ENCODE measurements at regions not wholly inside any gene's neighbourhood (a gene's known extent, or its start where the extent isn't known, plus 50 kb on each side); places are given as distances from the start of the nearest gene placed in this dataset.

DNA sequence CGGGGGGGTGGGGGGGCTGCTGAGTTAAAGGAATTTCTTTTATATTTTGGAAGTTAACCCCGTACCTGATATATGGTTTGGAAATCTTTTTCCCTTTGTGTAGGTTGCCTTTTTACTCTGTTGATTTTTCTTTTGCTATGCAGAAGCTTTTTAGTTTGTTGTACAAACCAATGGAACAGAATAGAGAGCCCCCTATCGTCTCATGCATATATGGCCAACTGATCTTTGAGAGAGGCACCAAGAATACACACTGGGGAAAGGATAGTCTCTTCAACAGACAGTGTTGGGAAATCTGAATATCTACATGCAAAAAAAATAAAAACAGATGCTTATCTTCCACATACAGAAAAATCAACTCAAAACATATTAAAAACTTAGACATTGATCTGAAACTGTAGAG lies 647.8 kb upstream of the KLHL29 start:
- in situ Hi-C loops (cut with MboI; ENCODE audit: low sequenced_read_pairs), result no loop called here

DNA sequence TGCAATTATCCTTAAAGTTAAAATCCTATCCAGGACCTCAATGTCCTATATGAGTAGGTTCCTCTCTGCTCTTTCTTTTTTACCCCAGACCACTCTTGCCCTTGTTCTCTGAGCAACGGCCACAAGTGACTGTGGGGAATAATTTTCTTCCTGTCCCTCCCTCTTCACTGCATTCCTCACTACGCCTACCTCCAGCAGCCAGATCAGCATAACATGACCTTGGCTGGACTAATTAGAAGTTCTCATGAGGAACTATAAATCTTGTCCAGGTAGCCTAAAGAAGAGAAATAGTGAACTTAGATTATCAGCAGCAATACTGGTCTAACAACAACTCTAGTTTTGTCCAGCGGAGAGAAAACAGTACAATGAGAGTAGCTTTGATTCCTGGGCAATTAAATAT lies 643.8 kb upstream of the KLHL29 start:
- in situ Hi-C loops (cut with MboI; ENCODE audit: low sequenced_read_pairs), result no loop called here

DNA sequence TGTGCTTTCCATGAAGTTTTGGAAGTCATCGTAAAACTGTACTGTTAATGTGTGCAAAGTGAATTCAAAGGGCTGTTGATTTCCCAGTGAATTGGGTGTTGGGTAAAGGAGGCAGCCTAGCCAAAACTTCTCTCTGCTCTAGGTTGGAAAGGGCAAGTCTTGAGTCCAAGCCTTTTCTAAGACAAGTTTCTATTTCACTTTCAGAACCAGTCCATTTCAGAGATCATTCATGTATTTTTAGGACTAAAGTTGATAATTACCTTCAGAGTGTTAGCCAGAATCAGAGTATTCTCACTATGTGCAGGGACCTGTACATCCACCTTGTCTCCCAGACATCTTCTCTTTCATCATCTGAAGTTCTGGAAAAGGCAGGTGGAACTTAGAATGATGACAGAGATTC lies 636.1 kb upstream of the KLHL29 start:
- in situ Hi-C loops (cut with MboI; ENCODE audit: low sequenced_read_pairs), result no loop called here

DNA sequence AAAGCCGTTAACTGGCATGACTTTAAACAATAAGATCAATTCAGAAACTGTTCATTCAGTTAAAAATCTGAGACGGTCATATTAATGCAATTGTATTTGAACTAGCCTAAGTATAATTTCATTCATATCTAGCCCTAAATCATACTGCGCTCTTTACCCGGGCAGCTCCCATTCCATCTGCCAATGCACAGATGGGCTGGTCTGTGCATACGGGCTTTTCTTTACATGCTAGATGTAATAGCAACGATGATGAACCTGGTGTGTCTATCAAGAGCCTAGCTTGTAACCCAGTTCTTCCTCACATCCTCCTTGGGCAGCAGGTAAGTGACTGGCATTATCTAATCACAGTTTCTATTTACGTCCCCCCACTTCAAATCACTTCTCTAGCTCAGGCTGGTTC lies 631.5 kb upstream of the KLHL29 start:
- in situ Hi-C loops (cut with MboI; ENCODE audit: low sequenced_read_pairs), result no loop called here

DNA sequence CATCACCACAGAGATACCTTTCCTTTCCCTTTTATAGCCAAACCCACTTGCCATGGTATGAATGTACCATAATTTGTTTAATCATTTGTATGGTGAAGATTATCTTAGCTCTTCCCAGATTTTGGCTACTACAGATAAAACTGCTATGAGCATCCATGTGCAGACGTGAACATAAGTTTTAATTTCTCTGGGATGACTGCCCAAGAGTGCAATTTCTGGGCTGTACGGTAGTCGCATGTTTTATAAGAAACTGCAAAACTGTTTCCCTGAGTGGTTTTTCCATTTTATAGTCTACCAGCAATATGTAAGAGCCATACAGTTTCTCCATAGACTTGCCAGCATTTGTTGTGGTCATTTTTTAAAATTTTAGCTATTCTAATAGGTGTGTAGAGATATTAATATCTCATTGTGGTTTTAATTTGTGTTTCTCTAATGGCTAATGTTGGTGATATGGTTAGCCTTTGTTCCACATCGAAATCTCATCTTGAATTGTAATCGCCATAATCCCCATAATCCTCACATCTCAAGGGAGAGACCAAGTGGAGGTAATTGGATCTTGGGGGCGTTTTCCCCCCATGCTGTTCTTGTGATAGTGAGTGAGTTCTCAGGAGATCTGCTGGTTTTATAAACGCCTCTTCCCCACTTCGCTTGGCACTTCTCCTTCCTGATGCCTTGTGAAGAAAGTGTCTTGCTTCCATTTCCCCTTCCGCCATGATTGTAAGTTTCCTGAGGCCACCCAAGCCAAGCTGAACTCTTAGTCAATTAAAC lies 628.5 kb upstream of the KLHL29 start:
- in situ Hi-C loops (cut with MboI; ENCODE audit: low sequenced_read_pairs), result no loop called here

DNA sequence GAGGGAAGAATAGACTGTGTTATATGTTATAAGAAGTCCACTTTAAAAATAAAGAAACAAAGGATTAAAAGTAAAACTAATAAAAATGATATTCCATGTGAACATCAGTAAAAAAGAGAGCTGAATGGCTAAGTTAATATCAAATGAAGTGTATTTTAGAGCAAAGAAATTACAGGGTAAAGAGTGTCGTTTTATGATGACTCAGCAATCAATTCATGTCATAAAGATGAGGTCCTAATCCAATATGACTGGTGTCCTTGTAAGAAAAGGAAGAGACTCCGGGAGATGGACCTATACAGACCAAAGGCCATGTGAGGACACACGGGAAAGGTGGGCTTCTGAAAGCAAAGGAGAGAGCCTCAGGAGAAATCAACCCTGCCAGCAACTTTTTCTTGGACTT lies 615.5 kb upstream of the KLHL29 start:
- in situ Hi-C loops (cut with MboI; ENCODE audit: low sequenced_read_pairs), result no loop called here

DNA sequence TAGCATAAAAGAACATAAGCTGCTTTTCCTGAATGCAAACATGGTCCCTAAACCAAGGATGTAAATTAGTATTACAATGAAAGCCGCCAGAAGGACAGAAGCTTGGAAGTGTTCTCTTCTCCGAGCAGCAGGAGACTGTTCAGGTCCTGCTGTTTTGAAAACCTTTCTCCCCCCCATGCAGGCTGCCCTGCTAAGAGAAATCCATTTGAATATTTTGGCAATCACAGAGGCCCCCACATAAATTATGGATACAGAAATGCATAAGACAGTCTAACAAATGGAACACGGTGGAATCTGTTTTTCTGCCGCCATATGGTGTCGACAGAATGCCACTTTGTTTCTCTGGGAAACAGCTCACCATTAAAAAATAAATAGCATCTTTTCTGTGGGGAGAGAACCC lies 600.4 kb upstream of the KLHL29 start:
- in situ Hi-C loops (cut with MboI; ENCODE audit: low sequenced_read_pairs), result no loop called here

DNA sequence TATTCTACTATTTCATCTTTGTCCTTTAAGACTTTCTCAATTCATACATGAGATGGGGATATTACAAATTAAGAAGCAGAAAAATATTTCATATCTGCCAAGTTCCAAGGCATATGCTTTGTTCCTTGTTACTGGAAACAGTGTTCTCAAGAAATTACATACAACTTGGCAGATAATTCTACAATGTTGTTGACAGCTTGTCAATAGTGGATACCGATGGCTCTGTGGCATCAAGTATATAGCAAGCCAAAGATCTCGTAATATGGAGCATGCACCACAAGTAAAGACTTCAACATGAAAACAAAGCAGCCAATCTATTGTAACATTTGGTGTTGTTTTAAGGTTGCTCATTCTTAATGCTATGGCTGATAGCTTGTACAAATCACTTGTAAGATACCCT lies 598.2 kb upstream of the KLHL29 start:
- in situ Hi-C loops (cut with MboI; ENCODE audit: low sequenced_read_pairs), result no loop called here

DNA sequence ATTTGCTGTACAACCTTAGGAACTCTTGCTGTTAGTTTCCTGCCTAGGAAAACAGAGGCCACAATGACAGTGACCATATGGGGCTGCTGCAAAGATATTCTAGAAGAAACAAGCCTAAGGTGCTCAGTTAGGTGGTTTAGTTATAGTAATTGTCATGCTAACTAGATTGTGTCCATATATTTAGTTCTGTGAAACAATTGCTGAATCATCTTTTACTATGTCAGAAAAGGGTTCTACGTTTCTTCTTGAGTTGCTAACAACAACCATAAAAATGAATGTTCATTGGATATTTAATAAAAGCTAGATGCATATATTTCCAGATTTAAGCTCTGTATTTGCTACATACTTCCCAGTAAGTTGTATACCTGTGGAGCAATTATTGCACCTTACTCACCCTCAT lies 597.2 kb upstream of the KLHL29 start:
- in situ Hi-C loops (cut with MboI; ENCODE audit: low sequenced_read_pairs), result no loop called here

DNA sequence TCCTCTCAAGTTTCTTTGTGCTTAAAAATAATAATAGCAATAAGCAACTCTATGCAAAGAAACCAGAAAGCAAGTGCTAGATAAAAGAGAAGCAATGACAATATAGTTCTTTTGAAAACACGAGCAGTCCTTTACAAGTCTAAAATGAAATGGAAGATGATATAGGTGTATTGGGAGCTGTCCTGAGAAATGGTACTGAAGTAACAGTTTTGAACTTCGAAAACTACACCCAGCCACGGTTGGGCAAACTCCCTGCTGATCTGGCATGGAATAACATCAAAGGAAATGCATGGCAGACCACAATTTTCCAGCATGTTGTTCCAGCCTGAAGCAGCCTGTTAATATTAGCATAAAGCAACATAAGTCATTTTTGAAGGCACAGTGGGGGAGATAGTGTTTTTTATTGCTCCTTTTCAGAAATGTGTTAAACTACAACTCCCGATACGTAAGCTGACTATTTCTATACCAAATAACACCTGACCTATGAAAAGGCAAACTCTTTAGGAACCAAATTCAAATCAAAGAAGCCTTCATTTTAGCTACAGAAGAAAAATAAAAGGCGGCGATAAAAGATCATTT lies 596.1 kb upstream of the KLHL29 start:
- in situ Hi-C loops (cut with MboI; ENCODE audit: low sequenced_read_pairs), result no loop called here

DNA sequence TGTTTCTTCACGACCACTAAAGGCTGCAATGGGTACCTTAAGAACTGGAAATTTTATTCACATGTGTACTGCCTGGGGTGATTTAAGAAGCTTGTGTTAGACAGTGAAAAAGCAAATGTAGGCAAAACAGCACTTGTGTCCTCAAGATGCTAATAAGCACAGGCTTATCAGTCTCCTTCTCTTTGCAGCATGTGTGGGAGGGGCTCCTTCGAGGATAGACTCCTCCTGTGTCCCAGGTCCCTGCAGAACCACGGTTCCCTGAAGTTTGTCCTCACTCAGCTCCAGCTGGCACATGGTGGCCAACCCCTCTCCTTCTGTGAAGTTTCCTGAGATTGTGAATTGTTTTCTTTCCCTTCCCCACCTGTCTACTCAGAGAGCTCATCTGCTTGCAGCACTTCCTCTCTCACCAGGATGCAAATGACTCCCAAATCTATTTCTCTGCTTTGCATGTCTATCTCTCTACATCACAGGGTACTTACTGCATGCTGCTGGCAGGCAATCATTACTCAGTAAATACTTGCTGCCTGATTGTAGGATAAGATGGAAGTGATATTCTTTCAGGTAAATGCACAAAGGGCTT lies 589.6 kb upstream of the KLHL29 start:
- in situ Hi-C loops (cut with MboI; ENCODE audit: low sequenced_read_pairs), result no loop called here

DNA sequence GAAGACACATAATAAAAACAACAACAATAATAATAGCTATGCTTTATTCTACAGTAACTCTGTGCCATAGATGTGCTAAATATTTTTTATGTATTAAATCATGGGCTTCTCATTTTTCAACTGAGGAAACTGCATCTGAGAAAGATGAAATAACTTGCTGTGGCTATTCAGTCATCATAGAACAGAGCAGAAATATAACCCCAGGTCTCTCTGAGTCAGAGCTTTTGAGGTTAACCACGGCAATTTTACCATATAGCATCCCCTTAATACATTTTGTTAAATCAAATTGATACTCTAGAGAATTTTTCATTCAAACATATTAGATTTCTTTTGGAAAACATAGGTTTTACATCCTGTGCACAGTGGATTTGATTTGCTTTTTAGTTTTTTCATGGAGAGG lies 586.6 kb upstream of the KLHL29 start:
- in situ Hi-C loops (cut with MboI; ENCODE audit: low sequenced_read_pairs), result no loop called here

DNA sequence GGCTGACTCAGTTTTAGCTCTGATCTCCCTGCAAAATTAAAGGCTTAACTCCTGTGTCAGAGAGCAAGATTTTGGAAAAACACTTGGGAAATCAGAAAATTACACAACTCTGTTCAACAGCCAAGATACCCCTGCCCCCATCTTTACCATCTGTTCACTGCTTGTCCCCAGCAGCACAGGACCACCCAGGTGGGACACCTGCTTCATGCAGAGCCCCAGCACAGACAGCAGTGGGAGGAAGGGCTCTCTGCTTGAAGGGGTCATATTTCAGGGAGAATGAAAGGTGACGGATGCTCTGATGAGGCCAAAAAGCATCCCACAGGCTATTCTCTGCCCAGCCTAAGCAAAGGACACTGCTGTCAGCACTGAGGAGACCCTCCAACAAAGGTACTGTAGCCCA lies 584.6 kb upstream of the KLHL29 start:
- in situ Hi-C loops (cut with MboI; ENCODE audit: low sequenced_read_pairs), result no loop called here

DNA sequence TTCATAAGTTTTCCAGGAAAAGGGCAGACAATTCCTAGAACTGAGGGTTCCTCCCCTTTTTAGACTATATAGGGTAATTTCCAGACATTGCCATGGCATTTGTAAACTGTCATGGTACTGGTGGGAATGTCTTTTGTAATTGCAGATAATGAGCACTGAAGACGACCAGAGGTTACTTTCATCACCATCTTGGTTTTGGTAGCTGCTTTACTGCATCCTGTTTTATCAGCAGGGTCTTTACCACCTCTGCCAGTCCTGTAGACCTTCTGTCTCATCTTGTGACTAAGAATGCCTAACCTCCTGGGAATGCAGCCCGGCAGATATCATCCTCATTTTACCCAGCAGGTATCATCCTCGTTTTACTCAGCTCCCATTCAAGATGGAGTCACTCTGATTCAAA lies 583.9 kb upstream of the KLHL29 start:
- in situ Hi-C loops (cut with MboI; ENCODE audit: low sequenced_read_pairs), result no loop called here

DNA sequence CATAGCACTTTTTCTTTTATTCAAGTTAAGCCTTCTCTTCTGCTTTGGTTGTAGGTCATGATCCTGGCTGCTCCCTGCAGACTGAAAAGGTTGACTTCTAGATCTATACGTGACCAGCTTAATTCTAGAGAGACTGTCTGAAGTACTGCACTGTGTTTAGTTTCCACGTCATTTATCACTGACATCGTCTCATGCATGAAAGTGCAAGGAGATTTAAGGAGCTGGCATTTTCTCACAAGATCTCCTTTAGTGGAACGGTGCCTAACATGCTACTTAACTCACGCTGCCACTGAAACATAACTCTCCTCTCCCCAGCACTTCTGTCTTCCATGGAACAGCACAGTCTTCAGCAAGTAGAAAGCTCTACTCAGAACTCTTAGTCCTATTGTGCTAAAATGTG lies 583.0 kb upstream of the KLHL29 start:
- in situ Hi-C loops (cut with MboI; ENCODE audit: low sequenced_read_pairs), result no loop called here

DNA sequence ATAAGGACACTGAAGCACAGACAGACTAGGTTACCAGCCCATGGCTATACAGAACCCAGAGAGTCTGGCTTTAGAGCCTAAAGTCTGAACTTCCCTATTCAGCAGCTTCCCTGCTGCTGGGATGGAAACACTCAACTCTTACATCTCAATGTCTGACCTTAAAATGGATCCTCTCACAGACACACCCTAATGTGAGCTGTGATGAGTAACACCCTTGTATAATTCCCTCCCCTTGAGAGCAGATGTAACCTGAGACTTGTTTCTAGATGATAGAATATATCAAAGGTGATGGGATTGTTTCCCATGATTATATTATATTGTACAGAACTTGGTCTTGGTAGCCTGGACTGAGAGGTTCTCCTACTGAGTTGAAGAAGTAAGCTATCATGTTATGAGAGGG lies 577.1 kb upstream of the KLHL29 start:
- in situ Hi-C loops (cut with MboI; ENCODE audit: low sequenced_read_pairs), result no loop called here

DNA sequence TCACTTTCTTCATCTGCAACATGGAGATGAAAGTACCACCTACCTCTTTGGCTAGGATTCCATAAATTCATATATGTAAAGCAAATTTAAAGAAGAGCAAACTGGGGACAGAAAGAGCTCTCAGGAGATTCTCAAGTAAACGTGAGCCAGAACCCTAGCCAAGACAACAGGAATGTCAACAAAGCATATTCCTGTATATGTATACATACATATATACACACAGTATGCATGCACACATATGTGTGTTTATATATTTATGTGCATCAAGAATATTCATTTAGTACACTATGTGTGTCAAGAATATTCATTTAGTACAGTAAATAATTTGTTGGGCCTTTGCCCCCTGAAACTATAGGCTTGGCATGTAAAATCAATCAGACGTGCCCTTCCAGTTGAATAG lies 574.4 kb upstream of the KLHL29 start:
- in situ Hi-C loops (cut with MboI; ENCODE audit: low sequenced_read_pairs), result no loop called here

DNA sequence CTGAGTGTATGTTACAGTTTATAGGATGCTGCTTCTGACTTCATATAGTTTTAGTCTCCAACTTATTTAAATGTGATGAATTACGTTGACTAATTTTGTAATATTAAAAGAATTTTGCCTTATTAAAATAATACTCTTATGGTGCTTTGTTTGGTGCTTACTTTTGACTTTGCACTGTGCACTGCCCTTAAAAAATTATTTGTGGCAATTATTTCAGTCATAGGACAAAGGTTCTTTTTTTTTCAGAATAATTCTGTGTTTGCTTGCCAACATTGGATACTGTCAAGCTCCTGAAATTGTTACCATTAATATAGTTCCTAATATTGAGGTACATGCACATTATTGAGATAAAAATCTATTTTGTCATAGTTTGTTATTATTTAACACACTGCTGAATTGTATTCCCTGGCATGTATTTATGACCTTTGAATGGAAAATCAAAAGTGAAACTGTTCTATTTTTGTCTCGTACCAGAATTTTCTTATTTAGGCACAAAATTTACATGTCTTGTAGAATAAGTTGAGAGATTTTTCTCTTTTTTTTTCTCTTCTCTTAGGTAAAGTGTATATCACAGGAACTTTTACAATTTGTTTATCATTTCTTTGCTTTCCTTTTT lies 572.8 kb upstream of the KLHL29 start:
- in situ Hi-C loops (cut with MboI; ENCODE audit: low sequenced_read_pairs), result no loop called here

DNA sequence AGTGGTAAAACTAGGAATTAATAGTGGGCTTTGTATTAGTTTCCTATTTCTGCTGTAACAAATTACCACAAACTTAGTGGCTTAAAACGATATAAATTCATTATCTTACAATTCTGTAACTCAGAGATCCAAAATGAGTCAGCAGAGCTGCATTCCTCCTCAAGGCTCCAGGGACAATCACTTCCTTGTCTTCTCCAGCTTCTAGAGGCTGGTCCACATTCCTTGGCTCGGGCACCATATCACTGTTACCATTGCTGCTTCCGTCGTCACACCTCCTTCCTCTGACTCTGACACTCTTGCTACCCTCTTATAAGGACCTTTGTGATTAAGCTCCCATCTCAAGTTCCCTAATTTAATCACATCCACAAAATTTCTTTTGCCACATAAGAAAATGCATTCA lies 567.8 kb upstream of the KLHL29 start:
- in situ Hi-C loops (cut with MboI; ENCODE audit: low sequenced_read_pairs), result no loop called here

DNA sequence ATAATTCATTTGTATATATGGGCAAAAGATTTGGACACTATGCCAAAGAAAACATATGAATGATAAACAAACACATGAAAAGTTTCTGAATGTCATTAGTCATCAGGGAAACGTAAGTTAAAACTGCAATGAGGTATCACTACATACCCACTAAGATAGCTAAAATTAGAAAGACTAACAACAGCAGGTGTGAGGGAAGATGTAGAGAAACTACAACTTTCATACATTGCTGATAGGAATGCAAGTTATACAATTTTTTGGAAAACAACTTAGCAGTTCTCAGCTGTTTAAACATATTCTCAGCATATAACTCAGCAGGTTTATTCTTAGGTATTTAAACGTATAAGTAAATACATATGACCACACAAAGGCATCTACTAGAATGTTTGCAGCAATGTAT lies 563.5 kb upstream of the KLHL29 start:
- in situ Hi-C loops (cut with MboI; ENCODE audit: low sequenced_read_pairs), result no loop called here

DNA sequence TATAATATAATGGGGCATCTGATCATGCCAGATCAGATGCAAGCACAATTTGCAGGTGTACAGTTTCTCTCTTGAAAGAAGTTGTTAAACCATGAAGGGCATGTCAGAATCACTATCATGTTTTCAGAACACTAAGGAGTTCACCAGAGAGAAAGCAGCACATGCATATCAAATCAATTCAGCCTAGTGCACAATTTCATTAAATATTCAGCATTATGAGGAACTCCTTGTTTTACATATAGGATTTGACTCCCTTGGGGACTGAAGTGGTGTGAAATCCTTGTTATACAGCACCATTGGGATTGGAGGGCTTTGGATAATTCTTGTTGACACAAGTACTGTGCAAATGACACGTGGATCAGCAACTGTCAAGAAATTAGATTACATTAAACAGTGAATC lies 562.1 kb upstream of the KLHL29 start:
- in situ Hi-C loops (cut with MboI; ENCODE audit: low sequenced_read_pairs), result no loop called here

DNA sequence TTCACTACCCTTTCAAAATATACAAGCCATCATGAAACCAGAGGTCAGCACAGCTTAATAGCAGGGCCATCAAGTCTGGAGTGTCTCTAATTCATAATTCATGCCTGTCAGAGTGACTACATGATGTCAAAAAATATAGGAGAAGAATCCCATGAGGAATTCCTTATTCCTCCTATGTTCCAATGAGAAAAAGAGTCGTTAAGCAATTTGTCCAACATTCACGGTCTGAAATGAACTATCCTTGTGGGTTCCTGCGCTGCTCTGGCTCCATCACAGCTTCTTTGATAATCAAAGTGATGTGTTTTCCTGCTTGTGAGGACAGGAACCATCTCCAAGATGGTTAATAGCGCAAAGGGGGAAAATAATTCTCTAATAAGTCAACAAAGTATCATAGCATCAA lies 560.4 kb upstream of the KLHL29 start:
- in situ Hi-C loops (cut with MboI; ENCODE audit: low sequenced_read_pairs), result no loop called here

Measured in HL-60/S4 treated with phorbol 12-myristate 13-acetate at 8.2 ng/mL for 4 days and 3 days (cell line).